Ishikawa (cell line): ENCODE measurements at regions not wholly inside any gene's neighbourhood (a gene's known extent, or its start where the extent isn't known, plus 50 kb on each side); places are given as distances from the start of the nearest gene placed in this dataset.

Experiments
- EGR1 ChIP-seq: IDR thresholded peaks from 2 replicates; pipeline ENCODE4 v1.6.1; 2012
- YY1 ChIP-seq: IDR thresholded peaks from 2 replicates; pipeline ENCODE4 v1.6.1; 2012; ENCODE audit warnings: low read depth
- ZBTB7A ChIP-seq: IDR thresholded peaks from 2 replicates; pipeline ENCODE4 v1.6.1; 2012; ENCODE audit warnings: low read depth
- TF ChIP-seq, protein P1 (sequence below): IDR thresholded peaks from 2 replicates; pipeline ENCODE4 v1.6.1; 2012

DNA sequence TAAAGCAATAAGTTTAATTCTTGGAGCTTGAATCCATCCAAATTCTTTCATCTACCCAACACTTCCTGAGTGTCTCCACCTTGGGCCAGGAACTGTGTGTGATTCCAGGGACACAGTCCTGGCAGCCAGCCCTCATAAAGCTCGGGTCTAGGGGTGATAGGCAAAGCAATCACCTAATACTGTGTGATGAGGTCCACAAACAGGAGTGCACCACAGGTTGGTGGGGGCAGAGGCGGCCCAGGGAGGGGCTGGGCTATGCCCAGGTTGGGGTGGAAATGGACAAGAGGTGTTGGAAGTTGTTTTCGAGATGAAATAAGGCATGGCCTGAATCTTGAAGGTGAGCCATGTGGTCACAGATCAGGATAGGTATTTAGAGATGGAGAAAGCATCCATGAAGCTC is 133.9 kb upstream of the PTCH1 start:
- no peak for TF ChIP-seq EGR1
- no peak for TF ChIP-seq ZBTB7A
- TF ChIP-seq, protein P1, sequence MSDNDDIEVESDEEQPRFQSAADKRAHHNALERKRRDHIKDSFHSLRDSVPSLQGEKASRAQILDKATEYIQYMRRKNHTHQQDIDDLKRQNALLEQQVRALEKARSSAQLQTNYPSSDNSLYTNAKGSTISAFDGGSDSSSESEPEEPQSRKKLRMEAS: no peak
- no peak for TF ChIP-seq YY1
